NCI-H345 (cell line): ENCODE measurements at regions not wholly inside any gene's neighbourhood (a gene's known extent, or its start where the extent isn't known, plus 50 kb on each side); places are given as distances from the start of the nearest gene placed in this dataset.

Experiments used
- DNase-seq: peaks from one replicate; lab custom pipeline; 2025; lab: John Stamatoyannopoulos, UW

DNA sequence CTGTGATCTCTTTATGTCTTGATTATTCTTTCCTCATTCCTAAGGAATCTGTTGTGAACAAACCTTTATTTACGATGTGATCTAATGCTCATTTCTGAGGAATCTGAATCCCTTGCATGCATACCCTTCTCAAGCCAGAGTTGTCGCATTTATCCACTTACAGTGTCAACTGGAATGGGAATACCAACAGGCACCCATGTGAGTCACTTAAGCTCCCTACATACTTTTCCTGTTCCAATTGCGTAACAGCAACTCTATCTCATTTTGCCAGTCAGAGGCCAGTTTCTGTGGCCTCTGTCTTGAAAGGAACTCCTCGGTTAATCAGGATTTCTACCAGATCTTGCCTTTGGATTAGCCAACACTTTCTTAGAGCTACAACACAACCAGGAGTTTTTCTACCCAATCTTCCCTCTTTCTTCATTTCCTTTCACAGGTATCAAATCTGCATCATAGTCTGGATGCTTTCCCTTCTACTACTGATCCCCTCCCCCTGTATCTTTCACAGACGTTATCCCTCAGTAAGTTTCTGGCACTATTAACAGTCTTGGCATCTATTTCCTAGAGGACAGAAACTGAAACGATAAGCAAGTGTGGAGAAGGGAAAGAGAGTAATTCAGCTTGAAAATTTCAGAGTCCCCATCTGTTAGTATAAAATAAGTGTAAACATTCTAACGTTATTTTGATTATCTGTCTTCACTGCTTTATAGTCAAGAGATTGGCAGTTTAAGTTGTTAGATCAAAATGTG, 66.8 kb upstream of the BCHE start:
- DNase-seq, result no peak

DNA sequence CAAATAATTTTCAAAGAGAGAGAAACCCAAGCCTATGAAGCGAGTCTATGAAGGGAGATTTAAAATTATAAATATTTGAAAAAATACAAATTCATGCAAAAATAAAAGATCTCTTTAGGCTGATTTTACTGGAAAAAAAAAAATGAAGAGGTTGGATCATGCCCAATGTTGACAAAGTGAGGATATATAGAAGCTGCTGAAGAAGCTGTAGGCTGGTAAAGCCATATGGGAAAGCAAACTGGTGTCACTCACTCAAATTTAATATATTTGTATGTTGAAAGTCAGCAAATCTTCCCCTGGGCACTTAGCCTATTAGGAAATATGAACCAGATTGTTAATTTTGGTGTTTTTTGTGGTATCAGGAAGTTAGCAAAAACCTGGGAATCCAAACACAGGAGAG, 61.8 kb upstream of the BCHE start:
- DNase-seq, result no peak

GRCh38 chr3:165897137-165897536, 59.9 kb upstream of the BCHE start:
- no peak for DNase-seq

GRCh38 chr3:165895919-165896318, 58.7 kb upstream of the BCHE start:
- peak; percentile 12 for DNase-seq

- no peak for DNase-seq
Observed at GRCh38 chr3:165892565-165892964, 55.3 kb upstream of the BCHE start.
